Middle frontal gyrus (tissue), 1 donor: ENCODE measurements at regions not wholly inside any gene's neighbourhood (a gene's known extent, or its start where the extent isn't known, plus 50 kb on each side); places are given as distances from the start of the nearest gene placed in this dataset.

Source experiments
- DNase-seq: peaks from one replicate; pipeline ENCODE4 v3.0.0-alpha.2; 2015; ENCODE audit warnings: low spot score; ENCODE audit errors: extremely low spot score

GRCh38 chr6:113587078-113587699, 270.0 kb upstream of the MARCKS start:
- no peak for DNase-seq

DNA sequence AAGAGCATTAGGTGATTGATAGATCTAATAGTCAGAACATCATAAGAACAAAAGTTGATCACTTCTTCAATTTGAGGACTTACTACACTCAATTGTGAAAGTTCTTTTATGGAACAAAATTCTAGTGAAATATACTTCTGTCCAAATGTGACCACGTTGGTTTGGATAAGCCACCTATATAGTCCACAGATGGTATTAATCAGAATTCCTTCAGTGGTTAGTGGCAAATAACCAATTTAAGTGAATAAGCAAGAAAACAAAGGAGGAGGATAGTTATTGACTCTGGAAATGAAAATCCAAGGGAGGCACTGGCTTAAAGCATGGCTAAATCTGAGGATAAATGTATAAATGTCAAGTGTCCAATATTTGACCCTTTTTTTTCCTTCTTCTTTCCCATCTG, 268.5 kb upstream of the MARCKS start:
- no peak for DNase-seq

DNA sequence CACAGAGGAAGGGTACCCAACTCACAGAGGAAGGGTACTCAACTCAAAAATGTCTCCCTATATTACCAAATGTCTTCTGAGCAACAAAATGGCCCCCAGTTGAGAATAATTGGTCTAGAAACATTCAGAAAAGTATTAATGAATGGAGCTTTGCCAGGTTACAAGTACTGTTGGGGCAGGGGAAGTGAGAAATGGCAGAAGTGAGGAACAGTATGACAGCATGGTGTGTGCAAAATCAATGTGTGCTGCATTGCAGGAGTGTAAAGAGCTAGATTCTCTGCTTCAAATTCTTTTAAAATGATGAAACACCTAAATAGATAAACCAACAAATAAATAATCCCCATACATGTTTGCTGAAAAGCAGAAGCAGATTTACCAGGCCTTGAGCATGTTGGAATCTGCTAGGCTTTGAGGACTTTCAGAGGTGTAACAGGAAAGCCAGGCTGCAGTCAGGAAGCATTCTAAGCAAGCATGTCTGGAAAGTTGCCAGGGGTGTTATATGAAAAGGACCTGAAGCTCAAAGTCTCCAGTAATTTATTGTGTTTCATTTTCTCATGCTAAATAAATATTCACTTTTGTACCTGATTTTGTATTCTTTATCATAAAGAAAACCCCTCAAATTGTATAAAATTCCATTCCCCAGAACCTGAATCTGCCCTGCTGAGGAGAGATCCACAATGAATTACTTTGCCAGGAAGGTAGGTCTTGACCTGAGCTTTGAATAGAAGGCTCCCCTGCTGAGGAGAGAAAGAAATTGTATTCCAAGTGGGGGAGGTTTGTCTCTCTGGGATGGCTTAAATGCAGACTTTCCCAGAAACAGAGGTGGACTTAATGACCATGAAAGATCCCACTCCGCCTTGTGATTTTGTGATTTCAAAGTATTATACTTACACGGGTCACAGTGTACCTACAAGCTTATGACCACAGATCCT, 265.0 kb upstream of the MARCKS start:
- DNase-seq = no peak

- DNase-seq = no peak
These were observed 262.4 kb upstream of the MARCKS start for GRCh38 chr6:113594726-113595125.

DNA sequence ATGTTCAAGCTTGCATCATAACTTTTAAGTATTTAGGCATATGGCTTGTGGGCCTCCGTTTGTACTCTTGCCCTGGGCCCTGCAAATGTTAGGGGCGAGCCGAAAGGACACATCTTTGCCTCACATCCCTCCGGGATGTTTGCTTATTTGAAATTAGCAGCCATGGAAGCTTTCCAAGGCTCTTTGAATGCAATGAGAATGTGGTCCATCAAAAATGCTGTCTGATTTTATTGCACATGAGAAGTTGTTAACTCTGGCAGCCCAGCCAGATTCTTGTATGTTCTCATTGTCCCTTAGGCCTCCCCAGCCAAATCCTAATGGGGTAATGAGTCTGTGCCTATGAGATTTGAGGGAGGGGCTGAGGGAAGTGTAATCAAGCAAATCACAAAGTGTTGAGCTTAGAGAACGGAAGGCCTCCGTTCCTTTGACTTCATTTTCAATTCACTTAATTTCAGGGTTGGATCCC, 261.2 kb upstream of the MARCKS start:
- no peak for DNase-seq

DNA sequence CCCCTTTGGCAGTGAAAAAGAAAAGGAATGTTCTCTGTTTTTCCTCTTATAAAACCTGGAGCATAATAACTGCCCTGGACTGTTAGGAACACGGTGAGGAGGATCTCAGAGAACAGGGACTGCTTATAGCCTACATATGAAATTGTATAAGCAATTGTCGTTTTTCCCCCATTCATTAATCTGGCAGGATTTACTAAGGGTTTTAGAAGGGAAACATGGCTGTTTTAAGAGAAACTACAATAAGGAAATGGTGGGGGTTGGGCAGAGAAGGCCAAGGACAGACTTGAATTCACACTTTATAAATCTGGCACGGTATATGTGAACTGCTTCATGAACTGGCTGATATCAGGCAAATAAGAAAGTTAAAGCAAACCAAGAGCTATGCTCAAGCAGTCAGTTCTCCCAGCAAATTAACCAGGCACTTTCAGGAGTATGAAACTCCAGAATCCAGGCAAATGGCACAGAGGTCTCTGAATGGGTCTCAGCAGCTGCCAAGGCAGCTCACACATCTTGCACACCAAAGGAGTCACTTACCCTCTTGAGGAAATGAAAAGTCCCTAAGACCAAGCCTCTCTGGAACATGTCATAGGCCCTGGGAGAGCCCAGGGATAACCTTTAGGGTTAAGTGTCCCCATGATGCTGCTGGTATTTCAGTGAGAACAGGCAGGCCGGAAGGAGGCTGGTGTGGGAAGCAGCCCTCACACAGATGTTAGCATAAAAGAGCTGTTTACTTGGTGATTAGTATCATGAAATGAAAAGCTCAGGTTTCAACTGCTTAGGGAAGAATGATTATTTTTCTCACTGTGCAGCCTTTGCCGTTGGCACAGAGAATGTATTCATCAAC, 260.5 kb upstream of the MARCKS start:
- DNase-seq = no peak

DNA sequence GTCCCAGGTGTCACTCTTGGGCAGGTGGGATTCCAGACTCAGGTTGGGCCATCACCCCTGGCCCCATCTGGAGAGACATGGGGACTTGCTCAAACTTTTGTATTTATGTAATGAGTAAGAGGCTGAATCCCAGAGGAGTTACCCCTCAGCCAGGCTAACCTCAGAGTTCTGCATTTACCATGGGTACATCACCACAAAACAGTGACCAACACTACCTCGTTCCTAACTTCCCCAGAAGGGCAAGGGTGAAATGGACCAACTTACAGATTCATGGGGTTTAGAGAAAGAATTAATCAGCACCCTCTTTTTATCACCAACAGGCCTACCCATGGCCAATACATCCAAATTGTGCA, 259.9 kb upstream of the MARCKS start:
- no peak for DNase-seq

DNA sequence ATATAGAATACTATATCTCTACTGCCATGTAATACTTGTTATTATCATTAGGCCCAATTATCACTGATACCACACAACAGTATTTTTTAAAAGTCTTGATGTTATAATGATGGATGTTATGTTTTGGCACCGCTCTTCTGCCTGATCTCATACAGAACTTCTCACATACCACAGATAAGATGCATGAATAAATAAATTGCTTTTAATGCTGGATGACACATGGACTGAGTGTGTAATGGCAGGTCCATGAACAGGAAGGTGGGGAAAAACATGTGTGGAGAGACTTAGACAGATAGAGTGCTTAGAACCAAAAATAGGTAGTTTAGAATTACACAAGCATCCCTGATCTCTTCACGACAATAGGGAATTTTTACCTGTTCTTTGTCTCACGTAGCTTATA, 258.4 kb upstream of the MARCKS start:
- no peak for DNase-seq

- DNase-seq = no peak
These were observed 257.7 kb upstream of the MARCKS start for GRCh38 chr6:113599444-113599843.

DNA sequence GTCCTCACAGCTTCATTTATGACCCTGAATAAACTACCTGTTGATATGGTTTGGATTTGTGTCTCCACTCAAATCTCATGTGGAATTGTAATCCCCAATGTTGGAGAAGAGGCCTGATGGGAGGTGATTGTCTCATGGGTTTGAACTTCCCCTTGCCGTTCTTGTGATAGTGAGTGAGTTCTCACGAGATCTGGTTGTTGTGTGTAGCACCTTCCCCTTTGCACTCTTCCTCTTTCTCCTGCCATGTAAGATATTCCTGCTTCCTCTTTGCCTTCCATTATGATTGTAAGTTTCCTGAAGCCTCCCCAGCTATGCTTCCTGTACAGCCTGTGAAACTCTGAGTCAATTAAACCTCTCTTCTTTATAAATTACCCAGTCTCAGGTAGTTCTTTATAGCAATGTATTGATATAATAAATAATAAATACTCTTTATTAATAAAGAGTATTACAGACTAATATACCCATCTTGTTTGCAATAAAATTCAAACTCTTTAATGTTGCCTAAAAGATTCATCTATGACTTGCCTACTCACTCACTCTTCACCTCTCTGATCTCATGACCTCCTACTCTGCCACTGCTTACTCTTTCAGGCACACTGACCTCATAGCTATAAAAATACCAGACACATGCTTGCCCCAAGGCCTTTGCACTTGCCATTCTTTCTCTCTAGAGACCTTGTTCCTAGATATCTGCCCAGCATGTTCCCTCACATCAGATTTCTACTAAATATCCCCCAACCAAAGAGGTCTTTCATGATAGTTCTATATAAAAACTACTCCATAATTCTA, 256.4 kb upstream of the MARCKS start:
- no peak for DNase-seq

DNA sequence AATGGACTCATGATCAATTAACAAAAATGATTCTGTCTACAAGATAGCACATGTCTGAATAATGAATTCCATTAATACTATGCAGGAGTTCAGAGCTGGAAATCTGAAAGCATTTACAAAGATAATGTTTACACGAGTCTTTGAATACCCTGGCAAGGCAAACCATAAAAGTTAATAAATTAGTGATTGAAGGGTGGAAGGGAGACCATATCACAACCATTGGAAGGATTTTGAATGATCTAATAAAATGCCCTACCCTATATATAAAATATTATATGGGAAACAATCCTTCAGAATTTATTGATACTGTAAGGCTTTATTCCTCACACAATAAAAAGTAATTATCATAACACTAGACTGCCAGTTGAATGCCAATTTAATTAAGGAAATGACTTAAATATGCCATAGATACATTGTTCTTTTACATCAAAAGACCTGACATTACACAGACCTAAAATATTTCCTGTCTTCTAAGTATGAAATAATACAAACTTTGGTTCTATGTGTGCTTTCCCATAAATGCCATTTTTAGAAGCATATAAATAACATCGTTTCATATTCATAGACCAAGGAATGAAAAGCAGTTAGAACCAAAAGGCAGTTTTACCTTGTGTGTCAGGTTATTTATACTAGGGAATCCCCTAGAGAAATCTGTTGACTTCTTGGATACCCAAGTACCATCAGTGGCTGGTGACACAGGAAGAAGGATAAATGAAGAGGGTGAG, 249.2 kb upstream of the MARCKS start:
- DNase-seq = no peak

- no peak for DNase-seq
These were observed 246.7 kb upstream of the MARCKS start for GRCh38 chr6:113610377-113610988.

- no peak for DNase-seq
These were observed 240.4 kb upstream of the MARCKS start for GRCh38 chr6:113616701-113617274.

DNA sequence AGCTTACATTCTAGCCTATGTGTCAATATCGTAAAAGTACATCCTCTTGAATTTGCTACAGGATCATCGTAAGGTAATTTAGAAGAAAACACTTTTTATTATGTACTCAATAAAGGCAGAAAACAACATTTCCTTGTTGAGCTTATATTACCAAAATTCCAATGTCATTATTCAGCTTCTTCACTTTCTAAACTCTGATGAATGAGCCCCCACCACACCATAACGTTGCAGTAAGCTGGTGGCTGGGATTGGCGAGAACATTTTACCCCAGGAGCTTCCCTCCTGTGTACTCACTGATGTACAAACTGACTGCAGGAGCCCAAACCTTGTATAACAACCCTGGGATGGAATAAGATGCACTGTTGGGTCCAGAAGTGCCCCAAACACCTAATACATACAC, 238.1 kb upstream of the MARCKS start:
- DNase-seq = no peak

- no peak for DNase-seq
These were observed 236.8 kb upstream of the MARCKS start for GRCh38 chr6:113620386-113620785.

GRCh38 chr6:113622254-113622653, 234.9 kb upstream of the MARCKS start:
- no peak for DNase-seq

DNA sequence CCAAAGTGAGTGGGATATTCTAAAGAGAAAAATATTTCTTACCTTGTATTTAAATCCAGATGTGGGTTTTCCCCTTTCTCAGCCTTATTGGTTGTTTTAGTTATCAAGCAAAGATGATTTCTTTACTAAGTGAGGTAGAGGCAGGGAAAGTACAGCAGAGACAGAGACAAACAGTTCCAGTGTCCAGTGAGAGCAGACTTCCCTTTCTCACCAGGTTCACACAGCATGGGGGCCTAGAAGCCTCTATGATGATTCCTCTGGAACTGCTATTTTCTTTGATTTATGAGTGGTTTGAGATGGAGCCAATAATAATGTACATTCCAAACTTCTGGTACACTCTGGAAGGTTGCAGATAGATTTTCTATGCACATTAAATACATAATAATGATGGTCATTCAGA, 234.0 kb upstream of the MARCKS start:
- no peak for DNase-seq

GRCh38 chr6:113625850-113626249, 231.3 kb upstream of the MARCKS start:
- DNase-seq = no peak

DNA sequence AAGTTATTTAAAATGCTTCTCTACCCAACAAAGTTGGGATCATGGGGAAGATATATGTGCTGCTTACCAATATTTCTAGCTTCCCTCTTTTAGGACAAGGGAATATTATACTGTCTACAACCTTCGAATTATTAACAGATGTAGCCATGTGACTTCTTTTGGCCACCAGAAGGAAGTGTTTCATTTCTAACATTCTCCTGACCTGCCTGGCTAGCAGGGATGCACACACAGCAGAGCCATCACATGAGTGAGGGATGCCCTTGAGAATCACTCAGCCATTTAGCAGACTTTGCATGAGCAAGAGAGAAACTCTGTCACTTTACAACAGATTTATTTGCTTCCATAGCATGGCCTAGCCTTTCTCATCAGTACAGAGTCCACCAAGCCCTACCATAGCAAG, 230.7 kb upstream of the MARCKS start:
- no peak for DNase-seq

- DNase-seq = no peak
These were observed 229.7 kb upstream of the MARCKS start for GRCh38 chr6:113627480-113627879.
